ENCODE measurements at regions not wholly inside any gene's neighbourhood (a gene's known extent, or its start where the extent isn't known, plus 50 kb on each side); places are given as distances from the start of the nearest gene placed in this dataset.

GRCh38 chr14:97634751-97635150, 837.6 kb downstream of the VRK1 start:
- Histone ChIP-seq H3K9me3 (no peaks in the 10 kb centered on the region), H3K27ac (no peak overlapping the region), H3K36me3 (no peaks in the 10 kb centered on the region), H3K27me3 (no peaks in the 10 kb centered on the region), H3K4me1 (no peaks in the 10 kb centered on the region), H3K4me3 (peak overlapping the region; percentile 35)
- no peak for DNase-seq (ENCODE audit: low spot score in 2 of 2)
- TF ChIP-seq CTCF (IDR thresholded peaks at IDR 0.05), result no peak
- TF ChIP-seq POLR2A (IDR thresholded peaks at IDR 0.05), result no peak
- no peak for TF ChIP-seq POLR2AphosphoS5 (IDR thresholded peaks at IDR 0.05)
- TF ChIP-seq EP300 (IDR thresholded peaks at IDR 0.05), result no peak
- WGBS, result 54% methylated on average over 13 of the region's 13 CpGs

- no peak for DNase-seq (ENCODE audit: low spot score in 2 of 2)
- H3K27ac ChIP-seq, result no peak overlapping the region
- no peak overlapping the region for H3K4me3 ChIP-seq
- H3K36me3 ChIP-seq, result no peaks in the 10 kb centered on the region
- 77% methylated on average over 3 of the region's 3 CpGs for WGBS
- H3K9me3 ChIP-seq, result no peaks in the 10 kb centered on the region
- TF ChIP-seq CTCF (IDR thresholded peaks at IDR 0.05), result no peak
- no peak for TF ChIP-seq POLR2AphosphoS5 (IDR thresholded peaks at IDR 0.05)
- TF ChIP-seq POLR2A (IDR thresholded peaks at IDR 0.05), result no peak
- no peak for TF ChIP-seq EP300 (IDR thresholded peaks at IDR 0.05)
- no peaks in the 10 kb centered on the region for H3K27me3 ChIP-seq
- peaks cover 15% of the 10 kb centered on the region for H3K4me1 ChIP-seq
These were observed 841.7 kb downstream of the VRK1 start for GRCh38 chr14:97638864-97639263.

GRCh38 chr14:97640031-97640430, 842.8 kb downstream of the VRK1 start:
- no peak overlapping the region for H3K27ac ChIP-seq
- H3K4me3 ChIP-seq, result no peak overlapping the region
- no peaks in the 10 kb centered on the region for H3K27me3 ChIP-seq
- no peaks in the 10 kb centered on the region for H3K9me3 ChIP-seq
- no peak for TF ChIP-seq EP300 (IDR thresholded peaks at IDR 0.05)
- no peak for TF ChIP-seq CTCF (IDR thresholded peaks at IDR 0.05)
- no peak for TF ChIP-seq POLR2A (IDR thresholded peaks at IDR 0.05)
- TF ChIP-seq POLR2AphosphoS5 (IDR thresholded peaks at IDR 0.05), result no peak
- 80% methylated on average over 5 of the region's 5 CpGs for WGBS
- no peak for DNase-seq (ENCODE audit: low spot score in 2 of 2)
- no peaks in the 10 kb centered on the region for H3K36me3 ChIP-seq
- peaks cover 20% of the 10 kb centered on the region for H3K4me1 ChIP-seq

- Histone ChIP-seq H3K27ac (peak overlapping the region; percentile 64), H3K27me3 (no peaks in the 10 kb centered on the region), H3K36me3 (no peaks in the 10 kb centered on the region), H3K4me1 (peaks cover 20% of the 10 kb centered on the region), H3K4me3 (no peak overlapping the region), H3K9me3 (no peaks in the 10 kb centered on the region)
- TF ChIP-seq POLR2A (IDR thresholded peaks at IDR 0.05), result no peak
- TF ChIP-seq CTCF (IDR thresholded peaks at IDR 0.05), result no peak
- no peak for TF ChIP-seq EP300 (IDR thresholded peaks at IDR 0.05)
- no peak for TF ChIP-seq POLR2AphosphoS5 (IDR thresholded peaks at IDR 0.05)
- DNase-seq (ENCODE audit: low spot score in 2 of 2), result peak; percentile 78 to 79
- WGBS, result 17% methylated on average over 8 of the region's 8 CpGs
These were observed 844.6 kb downstream of the VRK1 start for GRCh38 chr14:97641827-97642226.

- H3K4me1 ChIP-seq, result peaks cover 20% of the 10 kb centered on the region
- H3K9me3 ChIP-seq, result no peaks in the 10 kb centered on the region
- H3K4me3 ChIP-seq, result no peak overlapping the region
- TF ChIP-seq EP300 (IDR thresholded peaks at IDR 0.05) (no peak), POLR2AphosphoS5 (IDR thresholded peaks at IDR 0.05) (no peak), POLR2A (IDR thresholded peaks at IDR 0.05) (no peak), CTCF (IDR thresholded peaks at IDR 0.05) (no peak)
- WGBS, result 37% methylated on average over 3 of the region's 3 CpGs
- DNase-seq (ENCODE audit: low spot score in 2 of 2), result no peak
- peak overlapping the region; percentile 64 for H3K27ac ChIP-seq
- H3K36me3 ChIP-seq, result no peaks in the 10 kb centered on the region
- no peaks in the 10 kb centered on the region for H3K27me3 ChIP-seq
These were observed 845.4 kb downstream of the VRK1 start for GRCh38 chr14:97642631-97643030.

All from suprapubic skin (tissue), 4 donors.